ENCODE measurements at regions not wholly inside any gene's neighbourhood (a gene's known extent, or its start where the extent isn't known, plus 50 kb on each side); places are given as distances from the start of the nearest gene placed in this dataset.
"Not testable (repeated sequence)": the region's sequence is repeated elsewhere in the genome, so short reads cannot be mapped to it uniquely, and the experiment has no call there.

DNA sequence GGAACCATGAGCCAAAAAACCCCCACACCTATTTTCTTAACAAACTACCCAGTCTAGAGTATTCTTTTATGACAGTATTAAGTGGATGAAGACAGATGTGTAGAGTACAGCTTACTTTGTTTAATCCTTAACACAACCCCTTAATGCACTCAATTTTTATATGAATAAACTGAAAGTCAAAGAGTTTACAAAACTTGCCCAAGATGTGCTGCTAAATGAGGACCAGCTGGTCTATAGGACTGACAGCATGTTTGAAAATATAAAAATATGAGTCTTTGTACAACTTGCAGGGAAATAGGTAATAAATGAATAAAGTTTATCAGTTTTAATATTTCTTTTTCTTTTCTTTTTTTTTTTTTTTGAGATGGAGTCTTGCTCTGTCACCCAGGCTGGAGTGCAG, 102.3 kb downstream of the ZFY start:
- DNase-seq: no peak

DNA sequence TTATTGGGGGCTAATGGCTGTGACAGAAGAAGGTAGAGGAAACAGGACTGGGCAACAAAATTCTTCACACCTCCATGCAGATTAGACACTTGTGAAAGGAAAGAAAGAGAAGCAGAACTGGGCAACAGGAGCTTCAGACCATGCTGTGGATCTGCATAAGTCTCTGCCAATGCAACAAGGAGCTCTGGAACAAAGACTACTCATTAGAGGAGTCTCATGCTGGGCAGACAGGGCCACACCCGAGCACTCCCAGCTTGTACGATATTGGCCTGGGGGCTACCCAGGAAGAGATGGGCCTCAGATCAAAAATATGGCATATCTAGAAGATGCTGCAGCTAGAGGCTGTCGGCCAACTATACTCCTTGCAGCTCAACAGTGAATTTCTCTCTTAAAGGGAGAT, 105.2 kb downstream of the ZFY start:
- DNase-seq: no peak

DNA sequence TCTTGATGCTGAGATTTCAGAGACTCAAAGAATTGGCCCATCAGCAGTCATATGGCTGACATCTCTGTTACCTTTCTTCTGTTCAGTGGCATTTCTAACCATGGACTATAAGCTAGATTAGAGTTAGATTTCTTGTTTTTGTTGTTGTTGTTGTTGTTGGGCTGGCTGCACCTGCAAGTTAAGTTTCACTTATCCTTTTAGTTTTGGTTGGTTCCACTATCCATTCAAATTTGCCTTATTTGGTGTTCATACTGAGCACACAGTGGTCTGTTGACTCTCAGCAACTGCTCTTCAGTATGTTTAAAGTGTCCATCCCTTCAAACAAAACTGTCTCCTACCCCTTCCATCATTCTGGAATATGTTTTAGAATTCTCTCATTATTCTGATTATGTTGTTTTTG, 106.8 kb downstream of the ZFY start:
- no peak for DNase-seq

DNA sequence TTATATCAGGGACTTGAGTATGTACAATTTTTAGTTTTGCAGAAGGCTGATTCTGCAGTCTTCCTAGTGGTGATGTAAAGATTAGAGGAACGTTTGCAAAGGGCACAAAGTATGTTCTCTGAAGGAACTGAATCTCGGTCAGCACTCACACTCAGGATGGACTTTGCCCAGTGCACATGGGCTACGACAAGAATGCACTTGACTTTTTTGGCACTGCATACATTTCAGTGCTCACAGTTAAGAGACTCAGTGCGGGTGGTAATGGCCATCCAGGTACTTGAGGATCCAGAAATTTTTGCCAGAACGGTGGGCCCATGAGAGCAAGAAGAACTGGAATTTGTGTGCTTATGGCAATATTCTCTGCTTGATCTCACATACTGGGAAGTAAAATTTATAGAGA, 107.7 kb downstream of the ZFY start:
- DNase-seq: no peak

DNA sequence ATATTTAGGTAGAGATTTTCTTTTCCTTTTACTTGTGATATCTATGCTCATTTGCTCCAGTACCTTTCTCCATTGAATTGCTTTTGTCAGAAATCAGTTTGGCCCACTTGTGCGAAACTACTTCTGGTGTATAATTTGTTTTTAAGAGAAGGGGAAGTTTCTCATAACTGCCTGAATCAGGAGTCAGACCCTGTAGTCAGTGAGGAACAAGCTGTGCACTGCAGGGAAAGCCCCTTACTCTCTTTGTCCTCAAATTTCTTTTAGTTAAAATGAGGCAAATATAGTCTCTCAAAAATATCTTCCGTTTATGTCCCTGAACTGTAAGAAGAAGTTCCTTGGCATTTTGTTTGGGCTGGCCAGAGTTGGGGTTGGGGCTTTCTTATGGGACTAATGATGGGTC, 109.9 kb downstream of the ZFY start:
- no peak for DNase-seq

DNA sequence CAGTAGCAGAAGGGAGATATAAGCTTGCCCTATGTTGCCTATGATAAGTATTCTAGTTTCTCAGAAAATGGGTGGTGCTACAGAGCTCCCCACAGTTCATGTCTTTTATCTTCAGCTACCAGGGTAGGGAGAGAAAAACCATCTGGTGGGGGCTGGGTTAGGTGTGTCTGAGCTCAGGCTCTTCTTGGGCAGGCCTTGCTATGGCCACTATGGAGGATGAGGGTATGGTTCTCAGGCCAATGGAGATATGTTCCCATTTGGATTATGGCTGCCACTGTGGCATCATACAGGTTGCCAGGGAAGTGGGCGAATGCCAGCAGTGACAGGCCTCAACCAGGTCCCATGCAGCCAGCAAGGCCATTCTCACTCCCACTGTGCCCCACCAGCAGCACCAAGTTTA, 120.3 kb downstream of the ZFY start:
- DNase-seq: not testable (repeated sequence)

DNA sequence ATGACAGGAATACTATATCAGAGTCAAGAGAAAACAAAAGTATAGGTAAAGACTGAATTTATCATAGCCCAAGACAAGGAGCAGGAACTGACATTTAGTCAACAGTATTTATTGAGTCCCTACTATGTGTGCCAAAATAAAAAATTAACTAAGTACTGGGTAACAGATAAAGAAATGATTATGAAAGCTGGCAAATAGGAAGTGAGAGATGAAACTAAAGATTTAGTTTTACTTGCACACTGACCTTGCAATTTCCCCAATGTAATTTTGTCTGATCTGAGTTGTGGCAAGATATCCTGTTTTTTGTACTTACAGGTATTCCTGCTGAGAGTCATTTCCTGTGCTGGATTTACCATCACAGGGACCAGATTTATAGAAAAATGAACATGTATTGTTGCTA, 123.2 kb downstream of the ZFY start:
- DNase-seq: not testable (repeated sequence)

DNA sequence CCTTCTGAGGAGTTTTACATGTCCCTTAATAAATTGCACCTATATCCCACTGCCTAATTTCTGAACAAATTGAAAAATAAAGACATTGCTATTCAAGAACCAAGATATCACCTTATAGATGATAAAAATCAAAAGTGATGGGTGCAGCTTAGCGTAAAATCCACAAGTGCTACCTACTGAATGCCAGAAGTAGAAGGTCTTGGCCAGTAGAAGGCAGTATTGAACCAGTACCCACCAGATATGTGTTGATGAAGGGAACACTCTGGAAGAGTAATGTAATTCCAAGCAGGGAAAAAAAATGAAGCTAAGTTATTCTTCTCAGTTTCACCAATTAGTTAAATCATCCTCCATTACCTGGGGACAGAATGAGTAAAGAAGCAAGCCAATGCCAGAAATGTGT, 125.5 kb downstream of the ZFY start:
- DNase-seq: not testable (repeated sequence)

DNA sequence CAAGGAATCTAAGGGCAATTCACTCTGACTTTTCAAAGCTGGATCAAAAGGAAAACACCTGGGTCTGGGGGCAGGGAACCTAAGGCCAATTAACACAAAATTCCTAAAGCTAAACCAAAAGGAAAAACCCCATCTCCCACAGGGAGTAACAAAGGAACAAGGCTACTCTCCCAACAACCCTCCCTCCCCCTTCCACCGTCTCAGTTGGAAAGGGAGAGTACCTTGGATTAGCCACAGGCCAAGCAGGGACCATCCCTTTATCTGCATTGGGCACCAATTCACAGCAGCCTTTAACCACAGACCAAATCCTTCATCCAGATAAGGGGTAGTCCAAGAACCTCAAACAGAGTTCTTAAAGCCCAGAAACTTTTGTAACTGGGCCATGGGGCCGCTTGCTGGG, 153.0 kb downstream of the ZFY start:
- not testable (repeated sequence) for DNase-seq

DNA sequence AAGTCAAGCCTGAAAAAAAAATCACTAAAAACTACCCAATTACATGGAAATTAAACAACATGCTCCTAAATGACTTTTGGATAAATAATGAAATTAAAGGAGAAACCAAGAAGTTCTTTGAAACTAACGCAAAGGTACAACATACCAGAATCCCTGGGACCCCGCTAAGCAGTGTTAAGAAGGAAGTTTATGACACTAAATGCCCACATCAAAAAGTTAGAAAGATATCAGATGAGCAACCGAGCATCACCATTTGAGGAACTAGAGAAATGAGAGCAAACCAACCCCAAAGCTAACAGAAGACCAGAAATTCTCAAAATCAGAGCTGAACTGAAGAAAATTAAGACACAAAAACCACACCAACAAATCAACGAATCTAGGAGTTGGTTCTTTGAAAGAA, 173.5 kb downstream of the ZFY start:
- DNase-seq: not testable (repeated sequence)

DNA sequence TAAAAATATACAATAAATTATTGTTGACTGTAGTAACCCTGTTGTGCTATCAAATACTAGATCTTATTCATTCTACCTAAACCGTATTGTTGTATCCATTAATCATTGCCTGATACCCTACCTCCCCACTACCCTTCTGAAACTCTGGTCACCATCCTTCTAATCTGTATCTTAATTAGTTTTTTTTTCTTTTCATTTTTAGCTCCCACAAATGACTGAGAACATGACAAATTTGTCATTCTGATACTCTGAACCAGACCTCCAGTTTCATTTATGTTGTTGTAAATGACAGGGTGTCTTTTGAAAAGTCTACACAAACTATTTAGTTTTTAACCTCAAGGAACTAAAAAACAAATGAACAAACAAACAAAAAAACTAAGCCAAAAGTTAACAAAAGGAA, 185.1 kb downstream of the ZFY start:
- not testable (repeated sequence) for DNase-seq

DNA sequence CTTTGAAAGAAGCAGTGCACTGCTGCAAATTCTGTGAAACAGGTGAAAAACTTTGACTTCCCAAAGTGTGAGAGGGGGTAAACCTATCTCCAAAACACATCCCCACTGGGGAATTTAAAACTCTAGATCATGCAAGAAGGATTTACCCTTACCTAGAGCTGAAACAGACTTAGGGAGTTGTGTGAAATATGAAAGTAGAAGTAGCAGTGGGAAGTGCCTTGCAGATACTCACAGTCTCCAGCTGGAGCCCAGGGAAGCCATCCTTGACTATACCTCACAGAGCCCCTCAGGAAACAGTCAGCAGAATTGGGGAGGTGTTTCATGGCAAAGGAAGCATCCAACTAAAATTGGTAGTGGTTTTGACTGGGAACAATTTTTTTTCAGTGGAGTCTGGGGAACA, 185.5 kb downstream of the ZFY start:
- not testable (repeated sequence) for DNase-seq

DNA sequence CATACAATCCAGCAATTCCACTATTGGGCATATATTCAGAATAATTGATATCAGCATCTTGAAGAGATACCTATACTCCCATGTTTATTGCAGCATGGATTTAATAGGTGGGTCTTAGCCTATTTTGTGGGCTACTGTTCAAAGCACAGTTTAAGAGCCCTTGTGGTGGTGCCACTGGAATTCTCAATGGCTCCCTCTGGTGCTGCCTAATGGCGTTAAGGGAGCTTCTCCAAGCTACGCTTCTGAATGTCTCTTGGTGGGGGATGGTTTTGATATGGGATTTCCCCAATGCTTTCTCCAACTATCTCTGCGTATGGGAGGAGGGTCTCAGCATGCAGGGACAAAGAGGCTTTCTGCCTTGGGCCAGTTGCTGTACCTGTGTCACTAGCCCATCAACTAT, 188.3 kb downstream of the ZFY start:
- not testable (repeated sequence) for DNase-seq

DNA sequence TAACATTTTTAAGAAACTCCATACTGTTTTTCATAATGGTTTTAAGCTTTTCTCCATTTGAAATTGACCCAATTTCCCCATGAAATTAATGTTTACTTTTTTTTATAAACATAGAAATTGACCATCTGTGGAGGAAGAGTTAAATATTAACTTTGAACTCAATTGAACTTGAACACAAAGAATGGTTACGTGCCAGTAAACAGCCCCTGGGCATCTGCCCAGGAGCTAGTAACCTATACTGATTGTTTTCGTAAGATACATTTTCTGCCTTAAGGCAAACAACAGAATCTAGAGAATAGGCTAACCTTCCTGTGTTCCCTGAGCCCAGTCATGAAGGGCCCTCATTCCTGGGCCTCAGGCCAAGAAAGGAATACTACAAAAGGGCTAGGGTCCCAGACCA, 235.9 kb downstream of the ZFY start:
- not testable (repeated sequence) for DNase-seq

DNA sequence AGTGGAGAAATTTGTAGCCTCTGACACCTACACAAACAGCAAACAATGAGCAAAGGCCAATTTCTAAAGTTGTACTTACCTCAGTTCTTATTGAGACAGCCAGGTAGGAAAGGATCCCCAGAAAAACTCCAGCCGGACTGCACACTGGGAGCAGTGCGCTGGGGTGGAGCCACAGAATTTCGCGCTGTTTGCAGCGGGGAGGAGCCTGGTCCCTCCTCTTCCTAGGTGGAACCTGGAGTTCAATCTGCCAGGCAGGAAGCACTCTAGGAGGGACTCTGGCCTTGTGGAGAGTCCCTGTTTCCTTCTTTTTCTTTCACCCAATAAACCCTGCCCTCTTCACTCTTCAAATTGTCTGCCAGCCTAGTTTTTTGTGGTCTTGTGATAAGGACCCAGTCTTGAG, 259.9 kb downstream of the ZFY start:
- DNase-seq: not testable (repeated sequence)

DNA sequence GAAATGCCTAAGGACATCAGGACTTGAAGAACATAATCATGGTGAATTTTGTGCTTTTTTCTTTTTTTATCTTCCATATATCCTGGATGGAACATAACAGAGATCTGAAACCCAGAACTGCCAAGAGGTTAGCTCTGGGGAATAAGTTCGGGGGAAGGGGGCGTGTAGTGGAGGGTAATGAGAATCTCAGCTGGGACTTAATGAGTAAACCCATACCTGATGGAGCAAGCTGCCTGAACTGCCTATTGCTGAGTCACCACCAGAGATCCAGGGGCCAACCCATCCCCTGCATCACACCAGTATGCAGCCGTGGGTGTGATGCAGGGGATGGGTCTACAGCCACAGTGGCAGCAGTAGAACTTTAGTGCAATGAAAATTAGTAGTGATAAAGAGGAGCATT, 267.1 kb downstream of the ZFY start:
- DNase-seq: not testable (repeated sequence)

DNA sequence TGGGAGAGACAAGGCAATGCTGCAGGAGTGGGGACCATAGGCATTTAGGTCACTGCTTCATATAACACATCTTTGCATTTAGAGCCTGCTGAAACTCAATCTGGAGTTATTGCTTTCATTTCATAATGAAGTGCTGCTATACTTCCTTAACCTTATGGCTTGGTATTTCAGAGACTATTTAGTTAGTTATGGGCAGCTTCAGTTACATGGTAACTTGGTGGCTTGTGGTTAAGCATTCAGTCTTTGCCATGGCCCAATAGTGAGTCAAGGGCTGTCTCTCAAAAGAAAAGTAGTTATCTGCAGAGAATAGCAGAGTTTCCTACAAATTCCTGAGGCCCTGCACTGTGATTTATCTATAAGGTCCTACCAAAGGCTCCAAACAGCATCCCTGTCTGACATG, 271.6 kb downstream of the ZFY start:
- DNase-seq: not testable (repeated sequence)

DNA sequence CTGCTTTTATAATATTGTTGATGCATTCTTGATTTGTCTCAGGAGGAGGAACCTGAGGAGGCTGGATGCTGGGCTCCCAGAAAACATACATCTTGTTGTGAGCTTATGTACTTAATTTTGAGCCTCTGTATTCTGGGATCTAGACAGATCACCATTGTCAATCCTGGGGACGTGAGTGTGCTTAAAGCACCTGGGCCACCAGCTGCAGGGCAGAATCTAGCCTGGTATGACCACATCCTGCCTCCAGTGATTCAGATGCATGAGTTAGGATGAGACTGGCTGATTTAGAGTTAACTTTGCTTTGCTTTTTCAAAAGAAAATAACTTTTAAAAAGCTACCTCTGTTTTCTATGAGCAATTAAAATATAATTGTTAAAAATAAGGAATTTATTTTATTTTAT, 278.0 kb downstream of the ZFY start:
- DNase-seq: not testable (repeated sequence)

DNA sequence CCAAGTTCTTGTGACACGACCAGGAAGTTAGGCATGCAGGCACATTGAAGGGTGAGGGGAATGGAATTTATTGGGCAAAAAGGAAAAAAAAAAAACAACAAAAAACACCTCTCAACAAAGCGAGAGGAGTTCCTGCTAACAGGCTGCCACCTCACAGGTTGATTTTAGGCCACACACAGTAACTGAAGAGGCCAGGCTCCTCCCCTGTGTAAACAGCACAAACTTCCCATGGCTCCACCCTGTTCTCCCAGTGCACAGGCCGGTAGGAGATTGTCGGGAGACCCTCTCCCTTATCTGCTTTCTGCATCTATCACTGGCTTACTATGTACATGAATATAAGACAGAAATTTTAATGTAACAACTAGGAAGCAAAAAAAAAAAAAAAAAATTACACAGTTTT, 283.0 kb downstream of the ZFY start:
- not testable (repeated sequence) for DNase-seq

DNA sequence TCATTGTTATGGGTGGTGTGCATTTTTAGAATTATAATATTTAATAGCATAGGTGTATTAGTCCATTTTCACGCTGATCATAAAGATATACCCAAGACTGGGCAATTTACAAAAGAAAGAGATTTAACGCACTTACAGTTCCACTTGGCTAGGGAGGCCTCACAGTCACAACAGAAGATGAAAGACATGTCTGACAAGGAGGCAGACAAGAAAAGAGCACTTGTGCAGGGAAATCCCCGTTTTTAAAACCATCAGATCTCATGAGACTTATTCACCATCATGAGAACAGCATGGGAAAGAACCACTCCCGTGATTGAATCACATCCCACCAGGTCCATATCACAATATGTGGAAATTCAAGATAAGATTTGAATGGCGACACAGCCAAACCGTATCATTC, 283.4 kb downstream of the ZFY start:
- DNase-seq: not testable (repeated sequence)

DNA sequence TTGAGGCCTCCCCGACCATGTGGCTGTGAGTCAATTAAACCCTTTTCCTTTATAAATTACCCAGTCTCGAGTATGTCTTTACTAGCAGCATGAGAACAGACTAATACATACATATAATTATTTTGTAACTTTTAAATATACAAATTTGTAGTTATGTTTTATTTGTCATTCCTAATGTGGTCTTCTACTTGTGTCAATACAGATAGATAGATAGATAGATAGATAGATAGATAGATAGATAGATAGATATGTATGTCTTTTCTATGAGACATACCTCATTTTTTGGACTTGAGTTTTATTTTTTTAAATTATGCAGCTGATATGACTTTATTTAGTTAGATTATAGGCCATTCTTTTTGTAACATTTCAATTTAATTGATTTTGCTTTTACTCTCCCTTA, 316.0 kb upstream of the TGIF2LY start:
- DNase-seq: peak; percentile 66

DNA sequence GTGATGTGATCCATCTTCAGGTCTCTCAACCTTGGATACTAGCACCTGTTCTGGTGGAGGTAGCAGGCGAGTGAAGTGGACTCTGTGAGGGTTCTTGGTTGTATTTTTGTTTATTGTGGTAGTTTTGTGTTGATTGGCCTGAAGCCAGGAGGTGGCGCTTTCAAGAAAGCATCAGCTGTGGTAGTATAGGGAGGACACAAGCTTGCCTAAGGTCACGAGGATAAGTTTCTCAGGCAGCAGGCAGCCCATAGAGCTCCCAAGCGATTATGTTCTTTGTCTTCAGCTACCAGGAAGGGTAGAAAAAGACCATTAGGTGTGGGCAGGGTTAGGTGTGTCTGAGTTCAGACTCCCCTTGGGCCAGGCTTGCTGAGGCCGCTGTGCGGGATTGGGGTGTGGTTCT, 290.8 kb upstream of the TGIF2LY start:
- DNase-seq: not testable (repeated sequence)

DNA sequence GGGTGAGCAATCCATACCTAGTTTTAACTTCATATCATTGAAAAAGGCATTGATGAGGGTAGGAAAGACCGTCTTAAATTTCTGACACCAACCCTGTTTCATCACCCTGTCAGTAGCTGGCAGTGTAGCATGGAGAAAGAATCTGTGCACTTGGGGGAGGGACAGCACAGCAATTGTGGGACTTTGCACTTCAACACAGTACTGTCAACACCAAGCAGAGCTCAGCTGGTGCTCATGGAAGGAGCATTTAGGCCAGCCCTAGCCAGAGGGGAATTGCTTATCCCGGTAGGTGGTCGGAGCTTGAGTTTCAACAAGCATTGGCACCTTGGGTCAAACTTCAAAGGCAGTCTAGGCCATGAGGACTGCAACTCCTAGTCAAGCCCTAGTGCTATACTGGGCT, 281.6 kb upstream of the TGIF2LY start:
- not testable (repeated sequence) for DNase-seq

DNA sequence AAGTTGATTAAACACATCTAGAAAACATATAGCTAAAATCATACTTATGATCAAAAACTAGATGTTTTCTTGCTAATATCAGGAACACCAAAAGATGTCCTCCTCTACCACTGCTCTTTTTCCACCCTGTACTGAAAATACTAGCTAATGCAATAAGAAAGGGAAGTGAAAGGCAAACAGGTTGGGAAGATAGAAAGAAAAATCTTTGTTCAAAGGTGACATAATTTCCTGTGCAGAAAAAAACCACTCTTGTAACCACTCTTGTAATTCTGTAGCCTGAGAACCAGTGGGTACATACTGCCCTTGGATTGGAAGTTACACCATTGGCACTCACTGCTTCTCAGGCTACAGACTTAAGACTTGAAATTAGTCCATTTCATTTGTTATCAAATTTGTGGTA, 258.9 kb upstream of the TGIF2LY start:
- not testable (repeated sequence) for DNase-seq

DNA sequence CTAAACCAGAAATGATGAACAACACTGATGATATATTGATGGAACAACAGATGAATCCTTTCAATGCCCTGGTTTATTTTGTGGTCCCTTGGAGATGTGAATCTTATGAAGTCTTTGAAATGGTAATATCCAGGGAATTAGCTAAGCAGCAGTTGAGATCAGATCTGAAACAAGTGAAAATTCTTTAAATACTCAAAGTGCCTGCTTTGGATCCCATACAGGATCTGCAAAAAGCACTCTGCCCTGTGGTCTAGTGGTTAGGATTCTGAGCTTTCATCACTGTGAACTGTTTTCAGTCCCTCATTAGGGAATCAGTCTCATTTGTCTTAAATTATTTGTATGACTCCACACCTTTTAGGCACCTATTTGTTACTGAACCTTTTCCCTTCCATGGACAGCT, 211.3 kb upstream of the TGIF2LY start:
- DNase-seq: not testable (repeated sequence)

DNA sequence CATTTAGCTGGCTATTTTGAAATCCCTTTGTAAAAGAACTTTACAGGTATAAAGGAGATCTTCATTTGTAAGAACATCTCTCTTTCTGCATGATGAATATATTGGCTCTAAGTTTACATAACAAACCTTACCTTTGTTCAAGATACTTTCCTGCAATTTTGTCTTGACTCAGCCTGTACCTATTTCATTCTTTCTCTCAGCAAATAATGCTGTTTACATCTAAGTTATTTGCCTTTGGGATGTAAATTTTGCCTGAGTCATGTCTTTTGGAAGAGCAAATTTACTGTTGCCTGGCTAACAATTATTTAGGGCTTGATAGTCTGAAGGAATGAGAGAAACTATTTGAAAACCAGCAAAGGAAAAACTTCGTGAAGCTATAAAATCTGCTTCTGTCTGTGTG, 210.4 kb upstream of the TGIF2LY start:
- not testable (repeated sequence) for DNase-seq

Measured in NCI-H2171 treated with DMSO at 0.1 percent for 48 hours (cell line).